NCI-H1092 (cell line): ENCODE measurements at regions not wholly inside any gene's neighbourhood (a gene's known extent, or its start where the extent isn't known, plus 50 kb on each side); places are given as distances from the start of the nearest gene placed in this dataset.
"Not testable (repeated sequence)": the region's sequence is repeated elsewhere in the genome, so short reads cannot be mapped to it uniquely, and the experiment has no call there.

Experiments
- DNase-seq: peaks from one replicate; lab custom pipeline; 2025; lab: John Stamatoyannopoulos, UW

- no peak for DNase-seq
These were observed 470.6 kb upstream of the BCHE start for GRCh38 chr3:166307756-166308350.

GRCh38 chr3:166304584-166304983, 467.4 kb upstream of the BCHE start:
- DNase-seq = no peak

- no peak for DNase-seq
These were observed 466.5 kb upstream of the BCHE start for GRCh38 chr3:166303681-166304080.

GRCh38 chr3:166302331-166302730, 465.1 kb upstream of the BCHE start:
- DNase-seq = no peak

- DNase-seq = no peak
These were observed 459.1 kb upstream of the BCHE start for GRCh38 chr3:166296179-166296783.

- no peak for DNase-seq
These were observed 454.1 kb upstream of the BCHE start for GRCh38 chr3:166291186-166291955.

GRCh38 chr3:166285001-166285400, 447.8 kb upstream of the BCHE start:
- DNase-seq = no peak

GRCh38 chr3:166283840-166284239, 446.6 kb upstream of the BCHE start:
- DNase-seq = no peak

GRCh38 chr3:166282931-166283330, 445.7 kb upstream of the BCHE start:
- DNase-seq = no peak

GRCh38 chr3:166279636-166280035, 442.4 kb upstream of the BCHE start:
- DNase-seq = no peak

GRCh38 chr3:166275024-166275390, 437.8 kb upstream of the BCHE start:
- no peak for DNase-seq

- DNase-seq = no peak
These were observed 437.3 kb upstream of the BCHE start for GRCh38 chr3:166274351-166275023.

- DNase-seq = no peak
These were observed 433.2 kb upstream of the BCHE start for GRCh38 chr3:166270429-166270828.

GRCh38 chr3:166265153-166265552, 427.9 kb upstream of the BCHE start:
- no peak for DNase-seq

GRCh38 chr3:166263460-166263859, 426.2 kb upstream of the BCHE start:
- no peak for DNase-seq

GRCh38 chr3:166258293-166258850, 421.1 kb upstream of the BCHE start:
- not testable (repeated sequence) for DNase-seq

- no peak for DNase-seq
These were observed 420.5 kb upstream of the BCHE start for GRCh38 chr3:166257715-166258114.

- no peak for DNase-seq
These were observed 411.6 kb upstream of the BCHE start for GRCh38 chr3:166248784-166249183.

GRCh38 chr3:166243511-166243910, 406.3 kb upstream of the BCHE start:
- DNase-seq = no peak

- DNase-seq = no peak
These were observed 385.9 kb upstream of the BCHE start for GRCh38 chr3:166223120-166223519.

- no peak for DNase-seq
These were observed 374.2 kb upstream of the BCHE start for GRCh38 chr3:166211451-166211850.

GRCh38 chr3:166209701-166210100, 372.5 kb upstream of the BCHE start:
- no peak for DNase-seq

GRCh38 chr3:166205158-166205557, 367.9 kb upstream of the BCHE start:
- DNase-seq = no peak
